GM21381 (cell line): ENCODE measurements at regions not wholly inside any gene's neighbourhood (a gene's known extent, or its start where the extent isn't known, plus 50 kb on each side); places are given as distances from the start of the nearest gene placed in this dataset.

Experiments
- ATAC-seq: cut with Tn5 transposase; IDR thresholded peaks from one replicate; pipeline ENCODE4 v1.9.1; 2021; ENCODE audit warnings: mild to moderate bottlenecking, moderate library complexity; ENCODE audit not compliant: unreplicated experiment

DNA sequence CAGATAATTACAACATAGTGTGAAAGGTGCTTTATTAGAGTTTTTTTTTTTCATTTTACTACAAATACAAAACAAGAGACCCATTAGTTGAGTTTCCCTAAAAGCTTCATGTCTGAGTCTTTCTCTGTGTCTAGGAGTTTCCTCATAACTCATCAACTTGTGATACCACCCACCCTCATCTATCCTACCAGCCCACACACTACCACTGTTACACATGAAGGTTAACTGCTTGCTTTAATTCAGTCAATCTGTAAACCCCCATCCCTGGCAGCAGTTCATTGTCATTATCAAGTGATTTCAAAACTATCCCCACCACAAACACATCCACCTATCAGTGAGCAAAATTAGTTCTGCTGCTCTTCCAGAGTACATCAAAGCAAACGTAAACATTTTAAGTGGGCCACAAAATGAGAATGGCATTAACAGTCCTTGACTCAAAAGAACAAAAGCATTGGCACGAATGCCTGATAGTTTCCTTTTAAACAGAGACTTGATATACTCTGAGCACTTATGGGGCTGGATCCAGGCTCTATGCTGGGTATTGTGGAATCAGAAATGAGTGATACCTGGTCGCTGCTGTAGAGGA, 331.6 kb upstream of the FAM241A start:
- ATAC-seq, result no peak

DNA sequence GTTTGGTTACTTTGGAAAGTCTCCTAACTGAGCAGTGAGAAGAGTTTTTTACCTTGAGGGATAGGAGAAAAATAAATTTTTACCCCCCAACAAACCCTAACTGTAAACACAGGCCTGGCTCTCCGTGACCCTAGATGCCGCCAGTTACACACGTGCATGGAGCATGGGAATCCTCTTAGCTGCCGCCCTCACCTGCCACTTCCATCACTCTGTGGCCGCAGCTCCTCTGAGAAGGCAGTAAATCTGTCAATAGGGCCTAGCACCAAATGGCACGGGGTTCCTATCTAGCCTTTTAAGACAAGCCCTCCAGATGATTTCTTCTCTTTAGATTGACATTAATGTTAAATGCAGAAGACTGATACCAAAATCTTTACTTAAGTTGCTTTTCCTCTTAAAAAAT, 330.3 kb upstream of the FAM241A start:
- no peak for ATAC-seq

DNA sequence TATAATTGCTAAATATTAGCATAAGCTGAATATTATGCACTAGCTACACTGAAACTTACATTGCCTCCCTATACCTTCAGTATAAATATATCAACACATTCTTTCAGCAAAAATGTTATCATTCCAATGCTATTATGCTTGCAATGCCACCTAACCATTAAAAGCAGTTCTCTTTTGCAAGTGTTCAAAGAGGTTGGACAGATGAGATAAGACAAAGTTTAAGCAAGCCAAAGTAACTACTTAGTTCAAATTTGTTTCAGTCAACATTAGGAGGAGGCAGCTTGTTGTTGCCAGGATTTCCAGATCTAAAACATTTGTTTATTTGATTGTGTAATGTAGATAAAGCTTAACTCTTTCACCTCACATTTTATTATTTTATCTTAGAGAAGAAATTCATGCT, 323.9 kb upstream of the FAM241A start:
- ATAC-seq, result no peak

DNA sequence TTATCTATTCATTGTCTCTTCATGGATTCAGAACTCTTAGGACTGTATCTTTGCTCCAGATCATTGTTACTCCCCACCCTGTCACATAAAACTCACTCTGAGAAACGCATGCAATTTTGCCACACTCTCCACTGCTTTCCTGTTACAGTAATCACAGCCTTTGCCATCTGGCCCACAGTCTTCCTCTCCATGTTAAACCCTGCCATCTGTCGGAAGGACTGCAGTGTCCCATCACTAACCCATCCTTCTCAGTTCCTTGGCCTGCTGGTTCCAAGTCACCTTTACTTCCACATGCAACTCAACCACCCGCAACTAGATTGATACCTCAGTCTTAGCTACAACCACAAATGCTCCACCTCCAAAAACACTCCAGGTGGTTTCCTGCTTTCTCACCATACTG, 308.7 kb upstream of the FAM241A start:
- no peak for ATAC-seq

DNA sequence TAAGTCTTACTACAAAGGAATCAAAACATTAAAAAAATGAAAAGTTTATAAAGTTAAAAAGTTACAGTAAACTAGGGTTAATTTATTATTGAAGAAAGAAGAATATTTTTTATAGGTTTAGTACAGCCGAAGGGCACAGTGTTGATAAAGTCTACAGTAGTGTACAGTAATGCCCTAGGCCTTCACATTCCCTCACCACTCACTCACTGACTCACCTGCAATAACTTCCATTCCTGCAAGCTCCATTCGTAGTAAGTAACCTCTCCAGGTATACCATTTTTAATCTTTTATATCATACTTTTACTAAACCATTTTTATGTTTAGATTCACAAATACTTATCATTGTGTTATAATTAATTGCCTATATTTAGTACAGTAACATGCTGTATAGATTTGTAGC, 307.5 kb upstream of the FAM241A start:
- ATAC-seq, result no peak

DNA sequence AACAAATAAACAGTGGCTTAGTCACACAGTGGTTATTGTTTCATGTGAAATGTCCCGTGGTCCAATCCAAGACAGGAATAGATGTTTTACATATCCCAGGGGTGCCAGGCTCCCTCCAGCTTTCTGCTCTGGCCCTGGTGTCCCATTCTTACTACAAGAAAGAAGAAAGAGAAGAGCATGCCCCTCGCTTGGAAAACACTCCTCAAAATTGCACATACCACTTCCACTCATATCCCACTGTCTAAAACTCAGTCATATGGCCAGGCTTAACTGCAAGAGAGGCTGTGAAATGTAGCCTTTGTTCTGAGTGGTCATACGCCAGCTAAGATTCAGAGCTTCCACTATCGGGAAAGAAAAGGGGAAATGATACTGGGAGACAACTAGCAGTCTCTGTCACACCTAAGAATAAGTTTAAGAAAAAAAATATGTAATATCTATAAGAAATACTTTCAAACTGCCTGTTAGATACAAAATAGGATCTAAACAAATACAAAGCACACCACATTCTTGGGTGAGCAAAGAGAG, 306.8 kb upstream of the FAM241A start:
- no peak for ATAC-seq

DNA sequence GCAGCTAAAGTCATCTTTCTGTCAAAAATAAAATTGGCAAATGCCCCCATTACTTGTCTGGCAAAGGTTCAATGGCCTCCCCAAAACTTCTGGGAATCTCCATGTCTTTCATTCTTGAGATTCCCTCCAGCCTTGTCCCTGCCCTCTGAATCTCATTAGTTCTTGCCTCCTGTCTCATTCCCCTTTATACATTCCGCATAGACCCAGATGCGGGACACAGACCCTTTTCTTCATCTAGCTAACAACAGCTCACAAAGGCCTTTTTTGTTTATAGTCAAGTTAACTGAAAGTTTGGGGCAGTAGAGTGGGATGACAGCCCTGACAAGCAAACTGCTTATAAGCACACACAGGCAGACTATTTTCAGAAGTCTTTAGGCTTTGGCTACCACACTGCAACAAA, 306.1 kb upstream of the FAM241A start:
- no peak for ATAC-seq

DNA sequence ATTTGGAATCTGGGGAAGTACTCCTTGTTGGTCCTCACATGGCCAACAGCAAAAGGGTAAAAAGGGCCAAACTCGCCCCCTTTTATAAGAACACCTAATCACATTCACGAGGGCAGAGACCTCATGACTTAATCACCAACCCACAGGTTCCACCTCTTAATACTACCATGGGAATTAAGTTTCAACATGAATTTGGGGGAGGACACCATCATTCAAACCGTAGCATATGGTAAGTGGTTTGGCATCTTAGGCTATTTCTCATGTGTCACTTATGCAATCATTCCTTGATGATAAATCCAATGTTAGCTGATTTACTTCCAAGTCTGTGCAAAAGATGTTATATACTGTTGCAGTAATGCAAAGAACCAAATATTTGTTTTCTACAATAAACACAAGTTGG, 302.9 kb upstream of the FAM241A start:
- no peak for ATAC-seq

DNA sequence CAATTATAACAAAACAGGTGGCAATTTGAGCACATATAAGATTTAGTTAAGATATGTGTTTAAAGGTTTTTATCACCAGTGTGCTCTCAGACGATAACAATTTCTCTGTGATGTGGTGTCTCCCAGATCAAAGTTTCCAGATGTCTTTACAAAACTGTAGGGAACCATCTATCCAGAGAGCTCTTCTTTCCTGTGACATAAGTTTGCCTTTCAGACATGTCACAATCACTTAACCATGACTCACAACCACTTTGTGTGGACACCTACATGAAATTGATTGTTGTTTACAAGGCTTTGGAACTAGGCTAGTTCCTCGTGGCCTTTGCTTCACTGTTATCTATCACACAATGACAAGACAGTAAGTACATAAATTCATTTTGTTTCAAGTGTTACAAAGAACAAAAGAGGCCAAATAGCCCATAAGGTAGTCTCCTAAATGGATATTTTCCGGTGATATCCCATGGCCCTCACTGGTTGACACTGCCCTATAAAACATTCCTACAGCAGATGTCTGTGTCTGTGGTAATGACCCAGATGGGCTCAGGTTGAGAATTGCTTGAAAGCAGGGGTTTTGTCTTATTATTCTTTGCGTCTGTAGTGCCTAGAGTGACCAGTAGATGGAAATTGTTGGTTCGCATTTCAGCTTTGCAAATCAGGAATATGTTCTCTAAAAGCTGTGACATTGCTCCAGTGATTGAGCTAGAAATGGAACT, 297.8 kb upstream of the FAM241A start:
- no peak for ATAC-seq

DNA sequence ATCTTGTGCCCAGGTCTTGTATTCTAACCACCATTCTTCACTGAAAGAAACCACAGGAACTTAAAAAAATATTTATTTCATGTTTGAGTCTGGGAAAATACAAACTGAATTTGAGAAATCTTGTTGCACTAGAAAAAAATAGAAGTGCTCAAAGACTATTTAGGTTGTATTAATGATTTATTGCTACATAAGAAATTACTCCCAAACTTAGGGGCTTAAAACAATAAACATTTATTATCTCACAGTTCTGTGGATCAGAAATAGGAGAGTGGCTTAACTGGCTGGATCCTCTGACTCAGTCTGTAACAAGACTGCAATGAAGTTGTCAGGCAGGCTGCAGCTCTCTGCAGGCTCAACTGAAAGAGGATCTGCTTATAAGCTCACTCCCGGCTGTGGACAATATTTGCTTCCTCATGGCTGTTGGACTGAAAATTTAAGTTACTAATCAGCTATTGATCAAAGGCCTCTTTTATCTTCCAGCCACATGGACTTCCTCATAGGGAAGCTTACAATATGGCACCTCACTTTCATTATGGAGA, 295.4 kb upstream of the FAM241A start:
- ATAC-seq, result no peak

DNA sequence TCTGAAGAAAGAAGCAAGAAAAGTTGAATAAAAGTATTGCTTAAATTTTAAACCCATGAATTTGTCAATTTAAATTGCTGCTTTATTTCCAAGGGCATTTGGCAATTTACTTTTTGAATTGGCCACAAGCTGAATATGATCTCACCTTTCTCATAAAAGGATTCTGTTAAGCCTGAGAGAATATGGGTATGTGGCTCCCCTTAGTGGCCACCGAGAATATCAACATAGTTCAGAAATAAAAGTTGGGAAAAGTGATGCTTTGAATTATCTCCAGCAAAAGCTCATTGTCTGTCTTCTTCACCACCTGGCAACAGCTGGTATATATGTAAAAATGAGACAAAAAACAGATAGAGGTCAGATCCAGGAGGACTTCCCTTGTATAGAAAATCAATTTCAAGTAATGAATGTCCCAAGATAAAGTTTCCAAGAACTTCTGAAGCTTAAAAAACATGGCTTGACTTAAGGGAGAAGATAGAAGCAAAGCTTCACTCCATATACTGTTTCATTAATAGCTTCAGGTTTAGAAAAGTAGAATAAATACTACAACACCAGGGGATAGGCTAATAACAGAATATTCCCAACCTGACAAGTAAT, 290.7 kb upstream of the FAM241A start:
- ATAC-seq, result peak; percentile 69

DNA sequence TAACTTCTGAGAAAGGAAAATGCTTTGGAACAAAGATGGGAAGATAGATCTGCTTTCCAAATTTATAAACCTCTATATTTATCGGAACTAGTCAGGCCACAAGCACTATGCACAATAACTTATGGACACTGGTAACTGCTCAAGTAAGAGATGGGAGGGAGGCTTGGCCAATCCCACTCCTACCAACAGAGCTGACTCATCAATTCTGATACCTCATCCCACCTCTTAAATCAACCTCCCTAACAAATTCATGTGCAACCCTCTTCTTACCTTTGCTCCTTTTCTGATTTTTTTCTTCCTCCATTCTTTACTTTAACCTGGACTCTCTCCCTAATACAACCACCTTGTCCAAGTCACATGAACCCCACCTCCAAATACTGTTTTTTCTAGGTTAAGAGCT, 289.9 kb upstream of the FAM241A start:
- ATAC-seq, result no peak

DNA sequence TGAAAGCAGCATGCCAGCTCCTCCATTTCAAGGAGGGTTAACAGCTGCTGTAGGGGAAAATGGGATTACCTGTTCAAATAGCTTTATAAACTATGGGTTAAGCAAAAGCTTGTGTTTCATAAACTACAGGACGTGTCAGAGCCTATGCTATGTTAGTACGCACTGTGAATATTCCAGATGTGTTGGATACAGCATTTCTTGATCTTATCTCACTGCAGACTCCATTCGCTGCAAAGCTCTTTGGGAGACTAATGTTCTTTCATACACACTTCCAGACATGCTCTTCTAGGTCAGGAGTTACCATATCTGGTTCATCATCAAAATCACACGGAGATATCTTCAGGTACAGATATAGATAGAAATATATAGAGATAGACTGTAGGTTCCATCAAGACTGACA, 281.2 kb upstream of the FAM241A start:
- no peak for ATAC-seq

DNA sequence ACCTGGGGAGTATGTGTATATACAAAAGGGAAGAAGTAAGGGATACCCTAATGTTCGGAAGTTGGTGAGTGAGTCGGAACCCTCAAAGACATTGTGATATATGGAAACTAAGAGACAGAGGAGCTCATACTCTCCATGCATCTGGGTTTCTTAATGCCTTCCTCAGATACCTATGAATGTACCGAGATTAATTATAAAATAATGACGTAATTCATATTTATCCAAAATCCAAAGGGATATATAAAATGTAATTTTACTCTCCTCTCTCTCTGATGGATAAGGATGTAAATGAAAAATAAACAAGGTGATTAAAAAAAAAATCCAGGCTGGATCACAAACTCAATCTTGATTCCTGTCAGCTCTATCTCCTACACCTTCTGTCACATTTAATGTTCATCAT, 275.9 kb upstream of the FAM241A start:
- ATAC-seq, result no peak

DNA sequence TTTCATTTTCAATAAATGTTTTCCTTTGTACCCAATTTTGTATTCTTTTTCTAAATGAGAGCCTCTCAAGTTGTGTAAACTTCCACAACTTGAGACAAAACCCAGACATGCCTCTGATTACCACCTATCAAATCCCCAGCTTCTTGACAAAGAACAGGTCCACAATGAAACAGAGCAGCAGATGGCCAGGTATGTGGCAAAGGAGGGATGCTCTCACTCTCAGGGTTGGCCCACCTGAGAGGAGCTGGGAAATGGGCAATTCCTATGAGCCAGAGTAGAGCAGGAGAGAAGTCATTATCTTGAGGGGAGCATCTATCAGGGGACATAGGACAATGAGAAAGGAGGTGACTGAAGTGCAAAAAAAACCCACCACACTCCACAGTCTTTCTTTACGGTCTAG, 273.5 kb upstream of the FAM241A start:
- ATAC-seq, result no peak

DNA sequence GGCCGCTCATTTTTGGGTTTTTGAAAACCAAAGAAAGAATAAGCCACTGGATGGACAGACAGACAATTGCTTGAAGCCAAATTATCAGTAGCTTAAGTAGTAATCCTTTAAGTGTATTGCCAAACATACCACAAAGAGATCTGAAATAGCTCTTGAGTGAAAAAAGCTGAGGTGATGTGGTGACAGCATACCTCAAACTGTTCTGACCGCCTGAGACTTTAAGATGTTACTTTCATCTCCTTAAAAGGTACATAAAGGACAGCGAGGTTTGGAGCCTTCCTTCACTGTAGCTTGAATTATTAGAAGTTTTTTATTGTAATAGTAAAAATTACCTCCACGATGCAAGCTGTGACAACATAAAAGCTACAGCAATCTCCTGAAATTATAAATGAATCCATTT, 271.5 kb upstream of the FAM241A start:
- no peak for ATAC-seq

DNA sequence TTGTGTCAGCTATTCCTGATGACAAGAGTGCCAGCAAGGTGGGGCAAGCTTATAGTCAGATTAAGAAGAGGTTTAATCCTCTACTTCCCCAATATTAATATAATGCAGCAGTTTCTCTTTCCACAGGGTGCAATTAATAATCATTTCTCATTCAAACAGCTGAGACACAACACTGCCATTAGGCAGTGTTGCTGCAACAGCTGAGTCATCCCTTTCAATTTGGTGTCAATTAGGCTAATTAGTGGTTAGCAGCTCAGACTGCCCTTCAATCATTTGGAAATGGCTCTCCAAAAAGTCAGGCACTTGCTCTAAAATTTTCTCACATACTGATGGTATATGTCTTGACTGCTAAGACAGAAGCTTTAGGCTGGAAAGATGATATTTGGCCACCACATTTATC, 265.7 kb upstream of the FAM241A start:
- ATAC-seq, result no peak

DNA sequence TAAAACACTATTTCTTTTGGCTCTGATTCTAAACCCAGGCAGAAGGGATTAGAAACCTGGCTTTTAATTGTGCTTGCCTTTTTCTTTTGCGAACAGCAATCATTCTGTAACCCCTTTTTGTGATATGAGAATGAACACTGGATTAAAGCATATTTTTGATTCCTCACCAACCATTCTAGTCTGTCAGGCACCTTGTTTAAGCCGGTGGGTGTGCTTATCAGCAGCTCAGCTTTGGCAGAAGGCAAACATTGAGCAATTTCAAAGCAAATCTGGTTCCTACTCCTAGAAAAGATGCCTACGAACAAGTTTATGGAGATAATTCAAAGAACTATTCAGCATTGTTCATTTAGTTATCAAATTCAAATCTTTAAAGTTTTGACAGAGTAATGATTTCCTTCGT, 265.1 kb upstream of the FAM241A start:
- no peak for ATAC-seq

DNA sequence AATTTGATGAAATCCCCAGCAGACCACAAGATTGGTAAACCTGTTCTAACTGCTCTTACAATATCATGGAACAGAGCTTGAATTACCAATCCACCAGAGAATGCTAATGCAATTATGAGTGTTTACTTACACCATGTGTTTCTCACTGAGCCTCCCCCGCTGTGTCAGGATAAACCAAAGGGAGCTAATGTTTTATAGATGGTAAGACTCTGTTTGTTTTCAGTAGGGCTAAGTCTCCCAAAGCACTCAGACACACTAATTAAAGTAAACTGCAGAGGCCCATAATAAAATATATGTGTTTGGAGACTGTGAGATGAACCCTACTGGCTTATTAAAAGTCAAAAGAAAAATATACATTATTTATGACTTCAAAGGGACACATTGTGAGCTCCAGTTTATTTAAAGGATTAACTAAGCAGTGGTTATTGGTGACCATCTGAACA, 261.7 kb upstream of the FAM241A start:
- no peak for ATAC-seq

DNA sequence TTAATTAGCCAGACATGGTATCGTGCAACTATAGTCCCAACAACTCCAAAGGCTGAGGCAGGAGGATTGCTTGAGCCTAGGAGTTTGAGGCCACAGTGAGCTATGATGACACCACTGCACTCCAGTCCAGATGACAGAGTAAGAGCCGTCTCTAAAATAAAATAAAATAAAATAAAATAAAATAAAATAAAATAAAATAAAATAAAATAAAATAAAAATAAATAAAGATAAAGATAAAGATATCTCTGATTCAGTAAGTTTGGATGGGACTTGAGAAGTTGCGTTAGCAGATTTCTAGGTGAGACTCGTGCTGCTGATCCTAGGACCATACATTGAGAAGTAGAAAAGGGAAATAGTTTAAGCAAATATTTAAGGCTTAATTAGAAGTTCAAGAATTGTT, 254.8 kb upstream of the FAM241A start:
- no peak for ATAC-seq

DNA sequence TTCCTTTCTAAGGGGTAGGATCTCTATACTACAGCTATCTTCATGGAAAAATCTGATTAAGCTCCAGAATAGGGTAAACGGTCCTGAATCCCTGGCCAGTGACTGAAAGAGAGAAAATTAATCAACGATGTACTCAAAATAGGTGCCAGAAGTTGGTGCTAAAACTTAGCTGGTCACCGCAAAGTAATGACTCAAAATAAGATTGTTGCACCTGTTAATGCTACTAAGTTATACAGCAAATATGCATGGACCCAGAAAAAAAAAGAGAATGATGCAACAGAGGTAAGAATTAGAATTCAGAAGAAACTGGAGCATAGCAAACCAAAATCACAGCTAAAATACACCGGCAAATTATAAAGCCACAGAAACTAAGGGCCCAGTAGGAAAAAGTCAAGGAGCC, 239.7 kb upstream of the FAM241A start:
- peak; percentile 59 for ATAC-seq

DNA sequence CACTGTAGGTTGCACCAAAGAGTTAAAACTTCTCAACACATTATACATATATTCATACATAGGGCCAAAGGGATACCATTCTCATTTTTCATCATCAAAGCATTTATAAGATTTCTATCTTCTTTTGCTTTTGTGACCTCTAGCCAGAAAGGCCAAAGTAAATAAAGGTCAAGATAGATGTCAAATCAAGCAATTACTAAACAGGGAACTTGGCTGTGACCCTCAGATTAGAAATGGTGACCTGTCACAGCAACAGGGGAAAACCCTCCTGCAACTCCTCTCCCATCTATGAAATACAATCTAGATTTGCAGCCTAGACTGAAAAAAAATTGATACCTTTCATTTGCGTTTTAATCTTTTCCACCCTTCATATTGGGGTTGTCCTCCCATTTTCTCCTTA, 225.6 kb upstream of the FAM241A start:
- ATAC-seq, result no peak
